GM21825 (cell line): ENCODE measurements at regions not wholly inside any gene's neighbourhood (a gene's known extent, or its start where the extent isn't known, plus 50 kb on each side); places are given as distances from the start of the nearest gene placed in this dataset.
"Not testable (repeated sequence)": the region's sequence is repeated elsewhere in the genome, so short reads cannot be mapped to it uniquely, and the experiment has no call there.

ENCODE experiments used
- ATAC-seq: cut with Tn5 transposase; IDR thresholded peaks from one replicate; pipeline ENCODE4 v1.9.1; 2021; ENCODE audit warnings: mild to moderate bottlenecking, moderate library complexity; ENCODE audit not compliant: unreplicated experiment

DNA sequence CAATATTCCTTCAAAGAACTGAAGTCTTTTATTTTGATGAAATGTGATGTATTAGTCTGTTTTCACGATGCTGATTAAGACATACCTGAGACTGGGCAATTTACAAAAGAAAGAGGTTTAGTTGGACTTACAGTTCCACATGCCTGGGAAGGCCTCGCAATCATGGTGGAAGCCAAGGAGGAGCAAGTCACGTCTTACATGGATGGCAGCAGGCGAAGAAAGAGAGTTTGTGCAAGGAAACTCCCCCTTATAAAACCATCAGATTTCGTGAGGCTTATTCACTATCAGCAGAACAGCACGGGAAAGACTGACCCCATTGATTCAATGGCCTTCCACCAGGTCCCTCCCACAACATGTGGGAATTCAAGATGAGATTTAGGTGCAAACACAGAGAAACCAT, 750.3 kb upstream of the KCND2 start:
- no peak for ATAC-seq

DNA sequence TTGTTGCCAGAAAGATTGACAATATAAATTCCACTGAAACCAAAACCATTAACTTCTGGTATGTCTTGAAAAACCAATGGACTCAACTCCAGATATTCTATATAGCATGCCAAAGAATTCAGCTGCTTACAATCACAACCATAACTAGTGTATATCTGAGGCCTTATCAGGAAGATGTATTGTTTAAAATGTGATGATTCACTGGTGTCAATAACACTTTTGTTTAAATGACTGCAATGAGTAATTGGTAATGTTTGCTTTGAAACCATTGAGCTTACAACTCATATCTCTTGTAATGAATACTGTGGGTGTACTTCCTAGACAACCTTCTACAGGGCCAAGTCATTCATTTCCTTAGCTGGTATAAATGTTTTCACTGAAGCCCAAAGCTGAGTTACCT, 727.9 kb upstream of the KCND2 start:
- no peak for ATAC-seq

GRCh38 chr7:119555788-119556187, 717.2 kb upstream of the KCND2 start:
- no peak for ATAC-seq

GRCh38 chr7:119556436-119556835, 716.5 kb upstream of the KCND2 start:
- no peak for ATAC-seq

GRCh38 chr7:119561751-119562150, 711.2 kb upstream of the KCND2 start:
- ATAC-seq: no peak

- ATAC-seq: no peak
Observed at GRCh38 chr7:119562839-119563238, 710.1 kb upstream of the KCND2 start.

DNA sequence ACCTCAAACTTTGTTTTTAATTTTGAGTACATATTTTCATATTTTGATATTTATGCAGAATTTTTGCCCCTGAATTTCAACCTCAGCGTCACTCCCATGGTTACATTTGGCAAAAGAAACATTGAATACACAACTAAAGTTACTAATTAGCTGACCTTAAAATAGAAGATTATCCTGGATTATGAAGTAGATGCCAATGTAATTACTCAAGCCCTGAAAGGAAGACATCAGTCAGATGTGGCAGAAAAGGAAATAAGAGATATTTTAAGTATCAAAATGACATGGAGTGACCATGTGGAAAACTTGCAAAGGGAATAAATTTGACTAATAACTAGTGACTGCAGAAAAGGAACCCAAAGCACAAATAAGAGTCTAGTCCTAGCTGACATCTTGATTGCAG, 701.3 kb upstream of the KCND2 start:
- no peak for ATAC-seq

DNA sequence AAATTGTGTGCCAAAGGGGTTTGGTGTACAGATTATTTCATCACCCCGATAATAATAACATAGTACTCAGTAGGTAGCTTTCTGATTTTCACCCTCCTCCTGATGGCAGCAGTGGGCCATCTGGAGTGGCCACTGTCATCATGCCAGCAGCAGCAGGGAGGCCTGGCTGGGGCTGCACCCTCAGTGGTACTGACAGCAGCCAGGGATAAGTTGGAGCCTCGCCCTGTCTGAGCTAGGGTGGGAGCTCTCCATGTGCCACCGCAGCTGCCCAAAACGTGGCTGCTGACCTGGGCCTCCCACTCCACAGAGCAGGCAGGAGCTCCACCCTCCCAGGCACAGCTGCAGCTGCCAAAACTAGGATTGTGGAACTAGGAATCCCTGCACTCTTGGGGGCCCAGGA, 700.8 kb upstream of the KCND2 start:
- no peak for ATAC-seq

DNA sequence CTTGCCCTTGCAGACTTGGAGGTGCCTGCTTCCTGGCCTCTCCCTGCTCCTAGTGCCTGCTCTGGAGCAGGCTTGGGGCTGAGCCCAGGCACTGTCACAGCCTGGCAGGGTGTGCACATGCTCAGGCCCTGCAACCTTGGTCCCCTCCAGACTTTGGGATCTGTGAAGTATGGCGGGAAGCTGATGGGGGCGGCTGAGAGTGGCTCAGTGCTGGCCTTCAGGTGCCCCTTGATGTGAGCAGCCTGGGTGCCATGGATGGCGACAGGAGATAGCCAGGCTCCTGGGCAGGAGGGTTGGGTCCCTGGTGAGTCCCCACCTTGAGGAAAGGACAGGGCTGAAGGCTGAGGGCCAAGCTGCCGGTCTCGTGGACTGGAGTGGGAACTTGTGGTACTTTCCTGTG, 700.4 kb upstream of the KCND2 start:
- ATAC-seq: no peak

GRCh38 chr7:119578116-119578515, 694.9 kb upstream of the KCND2 start:
- ATAC-seq: no peak

DNA sequence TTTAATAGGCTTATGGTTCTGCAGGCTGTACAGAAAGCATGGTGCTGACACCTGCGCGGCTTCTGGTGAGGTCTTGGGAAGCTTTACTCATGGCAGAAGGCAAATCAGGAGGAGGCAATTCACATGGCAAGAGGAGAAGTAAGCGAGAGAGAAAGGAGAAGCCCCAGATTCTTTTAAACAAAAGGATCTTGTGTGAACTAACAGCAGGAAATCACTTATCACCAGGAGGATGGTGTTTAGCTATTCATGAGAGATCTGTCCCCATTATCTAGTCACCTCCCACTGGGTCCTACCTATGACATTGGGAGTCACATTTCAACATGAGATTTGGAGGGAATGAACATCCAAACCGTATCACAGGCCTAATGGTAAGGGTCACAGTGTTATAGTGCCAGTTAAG, 678.0 kb upstream of the KCND2 start:
- no peak for ATAC-seq

- ATAC-seq: no peak
Observed at GRCh38 chr7:119596651-119597050, 676.3 kb upstream of the KCND2 start.

- no peak for ATAC-seq
Observed at GRCh38 chr7:119606297-119606696, 666.7 kb upstream of the KCND2 start.

- ATAC-seq: no peak
Observed at GRCh38 chr7:119620769-119621168, 652.2 kb upstream of the KCND2 start.

- no peak for ATAC-seq
Observed at GRCh38 chr7:119623427-119623826, 649.5 kb upstream of the KCND2 start.

- ATAC-seq: no peak
Observed at GRCh38 chr7:119630406-119630969, 642.5 kb upstream of the KCND2 start.

GRCh38 chr7:119633812-119634211, 639.2 kb upstream of the KCND2 start:
- ATAC-seq: not testable (repeated sequence)

DNA sequence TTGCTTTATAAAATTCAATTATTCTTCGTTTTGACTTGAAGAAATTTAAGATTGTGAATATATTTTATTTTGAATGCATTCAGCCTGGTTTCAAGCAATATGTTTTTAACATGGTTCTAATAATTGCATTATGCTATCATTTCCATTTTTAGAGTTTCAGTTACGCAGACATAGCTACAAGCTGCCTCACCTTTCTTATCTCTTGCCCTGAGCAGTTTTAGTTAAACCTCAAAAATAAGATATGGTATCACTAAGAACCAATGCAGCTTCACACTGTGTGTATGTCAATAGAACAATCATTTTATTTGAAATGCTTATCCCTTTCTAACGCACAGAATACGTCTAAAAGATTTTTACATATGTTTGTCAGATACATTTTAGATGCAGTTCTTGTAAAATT, 632.6 kb upstream of the KCND2 start:
- no peak for ATAC-seq

GRCh38 chr7:119640861-119641260, 632.1 kb upstream of the KCND2 start:
- ATAC-seq: no peak

GRCh38 chr7:119643558-119643957, 629.4 kb upstream of the KCND2 start:
- ATAC-seq: no peak

DNA sequence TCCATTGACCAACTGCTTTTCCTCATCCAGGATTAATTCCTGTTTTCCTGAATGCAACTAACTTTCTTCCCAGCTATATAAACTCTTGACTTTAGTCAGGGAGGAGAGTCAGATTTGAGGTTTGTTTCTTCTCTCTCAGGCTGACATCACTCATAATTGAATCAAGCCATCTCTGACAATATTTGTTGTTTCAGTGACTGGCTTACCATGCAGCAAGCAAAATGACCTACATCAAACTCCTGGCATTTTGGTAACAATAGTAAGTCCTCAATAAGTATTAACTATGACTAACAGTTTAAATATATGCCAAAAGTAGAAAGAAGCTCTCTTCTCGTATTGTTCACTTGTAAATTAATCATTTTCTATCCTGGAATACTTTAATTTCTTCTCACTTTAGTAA, 625.7 kb upstream of the KCND2 start:
- ATAC-seq: no peak

DNA sequence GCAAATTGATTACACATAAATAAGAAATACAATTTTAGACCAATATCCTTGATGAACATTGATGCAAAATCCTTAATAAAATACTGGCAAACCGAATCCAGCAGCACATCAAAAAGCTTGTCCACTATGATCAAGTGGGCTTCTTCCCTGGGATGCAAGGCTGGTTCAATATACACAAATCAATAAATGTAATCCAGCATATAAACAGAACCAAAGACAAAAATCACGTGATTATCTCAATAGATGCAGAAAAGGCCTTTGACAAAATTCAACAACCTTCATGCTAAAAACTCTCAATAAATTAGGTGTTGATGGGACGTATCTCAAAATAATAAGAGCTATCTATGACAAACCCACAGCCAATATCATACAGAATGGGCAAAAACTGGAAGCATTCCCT, 624.2 kb upstream of the KCND2 start:
- ATAC-seq: not testable (repeated sequence)

GRCh38 chr7:119660080-119660479, 612.9 kb upstream of the KCND2 start:
- no peak for ATAC-seq

DNA sequence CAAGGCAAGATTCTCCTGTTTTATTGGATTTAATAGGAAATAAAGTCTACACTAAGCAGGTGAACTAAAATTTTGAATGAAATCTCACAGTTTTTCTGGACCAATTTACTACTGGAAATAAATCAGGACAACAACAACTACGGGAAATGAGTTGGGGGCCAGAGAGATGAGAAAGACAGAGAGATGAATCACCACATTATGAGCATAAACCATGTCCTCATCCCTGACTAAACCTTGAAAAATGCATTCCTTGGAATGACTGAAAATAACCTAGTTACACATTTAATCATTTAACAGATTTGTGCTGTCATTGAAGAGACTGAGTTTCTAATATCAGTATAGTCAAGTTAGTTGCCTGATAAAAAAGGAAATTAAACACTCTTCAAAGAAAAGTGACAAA, 608.4 kb upstream of the KCND2 start:
- ATAC-seq: no peak
